Hepatocyte (in vitro differentiated cells): ENCODE measurements at regions not wholly inside any gene's neighbourhood (a gene's known extent, or its start where the extent isn't known, plus 50 kb on each side); places are given as distances from the start of the nearest gene placed in this dataset.

Experiments used
- DNase-seq: peaks from one replicate; pipeline ENCODE4 v3.0.0-alpha.2; 2016; ENCODE audit warnings: low spot score
- H2AFZ ChIP-seq: fragments of 200-600 bp; sonication (generic); 2 replicates; pipeline ENCODE4 v1.6.0; 2016; ENCODE audit warnings: antibody characterized with exemption, mild to moderate bottlenecking
- H3K27ac ChIP-seq: fragments of 200-600 bp; sonication (generic); 2 replicates; pipeline ENCODE4 v1.5.1; 2016; ENCODE audit warnings: mild to moderate bottlenecking
- H3K27me3 ChIP-seq: fragments of 200-600 bp; sonication (generic); 2 replicates; pipeline ENCODE4 v1.6.1; 2016
- H3K36me3 ChIP-seq: fragments of 200-600 bp; sonication (generic); replicated peaks from 2 replicates; pipeline ENCODE4 v1.5.1; 2016; ENCODE audit warnings: low read depth; ENCODE audit not compliant: insufficient read depth
- H3K4me1 ChIP-seq: fragments of 200-600 bp; sonication (generic); 2 replicates; pipeline ENCODE4 v1.5.1; 2016; ENCODE audit warnings: mild to moderate bottlenecking, moderate library complexity; ENCODE audit not compliant: insufficient read depth
- H3K4me2 ChIP-seq: fragments of 200-600 bp; sonication (generic); 2 replicates; pipeline ENCODE4 v1.6.0; 2016
- H3K4me3 ChIP-seq: fragments of 200-600 bp; sonication (generic); 2 replicates; pipeline ENCODE4 v1.5.1; 2016; ENCODE audit warnings: mild to moderate bottlenecking
- H3K79me2 ChIP-seq: fragments of 200-600 bp; sonication (generic); 2 replicates; pipeline ENCODE4 v1.6.0; 2017; ENCODE audit warnings: mild to moderate bottlenecking
- H3K9me2 ChIP-seq: fragments of 200-600 bp; sonication (generic); replicated peaks from 2 replicates; pipeline ENCODE4 v1.6.0; 2017; ENCODE audit warnings: mild to moderate bottlenecking; ENCODE audit not compliant: insufficient read depth
- H3K9me3 ChIP-seq: fragments of 200-600 bp; sonication (generic); 2 replicates; pipeline ENCODE4 v1.5.1; 2016; ENCODE audit warnings: low read depth, mild to moderate bottlenecking
- H4K20me1 ChIP-seq: fragments of 200-600 bp; sonication (generic); 2 replicates; pipeline ENCODE4 v1.6.0; 2016; ENCODE audit warnings: mild to moderate bottlenecking; ENCODE audit not compliant: insufficient read depth, poor library complexity, severe bottlenecking
- CTCF ChIP-seq: fragments of 200-600 bp; sonication (generic); IDR thresholded peaks from 2 replicates; pipeline ENCODE4 v1.5.1; 2016; ENCODE audit warnings: antibody characterized with exemption, mild to moderate bottlenecking; ENCODE audit not compliant: poor library complexity
- EZH2 ChIP-seq: fragments of 200-600 bp; sonication (generic); IDR thresholded peaks from 2 replicates; pipeline ENCODE4 v1.6.1; 2016; ENCODE audit warnings: antibody characterized with exemption, mild to moderate bottlenecking, borderline replicate concordance
- EZH2phosphoT487 ChIP-seq: fragments of 200-600 bp; sonication (generic); IDR thresholded peaks from one replicate; pipeline ENCODE4 v1.6.1; 2018; ENCODE audit warnings: antibody characterized with exemption, mild to moderate bottlenecking, low read depth, moderate library complexity; ENCODE audit not compliant: unreplicated experiment, severe bottlenecking
- WGBS: methylation state at CpG from one replicate; pipeline ENCODE4 v1.1.6; 2016; ENCODE audit warnings: low lambda C conversion rate; ENCODE audit errors: missing lambda C conversion rate; 5-methylcytosine and 5-hydroxymethylcytosine counted together

- Histone ChIP-seq H3K27me3 (no peaks in the 10 kb centered on the region), H4K20me1 (no peaks in the 10 kb centered on the region), H3K27ac (no peak overlapping the region), H2AFZ (no peak overlapping the region), H3K36me3 (no peaks in the 10 kb centered on the region), H3K9me2 (no peaks in the 10 kb centered on the region), H3K4me2 (no peak overlapping the region), H3K4me1 (no peaks in the 10 kb centered on the region), H3K4me3 (no peak overlapping the region), H3K9me3 (no peaks in the 10 kb centered on the region), H3K79me2 (no peaks in the 10 kb centered on the region)
- WGBS = 77% methylated on average over 2 of the region's 2 CpGs
- no peak for TF ChIP-seq CTCF
- TF ChIP-seq EZH2phosphoT487 = no peak
- TF ChIP-seq EZH2 = no peak
- DNase-seq = no peak
Observed at GRCh38 chr4:82140422-82140821, 233.4 kb downstream of the HNRNPD start.

DNA sequence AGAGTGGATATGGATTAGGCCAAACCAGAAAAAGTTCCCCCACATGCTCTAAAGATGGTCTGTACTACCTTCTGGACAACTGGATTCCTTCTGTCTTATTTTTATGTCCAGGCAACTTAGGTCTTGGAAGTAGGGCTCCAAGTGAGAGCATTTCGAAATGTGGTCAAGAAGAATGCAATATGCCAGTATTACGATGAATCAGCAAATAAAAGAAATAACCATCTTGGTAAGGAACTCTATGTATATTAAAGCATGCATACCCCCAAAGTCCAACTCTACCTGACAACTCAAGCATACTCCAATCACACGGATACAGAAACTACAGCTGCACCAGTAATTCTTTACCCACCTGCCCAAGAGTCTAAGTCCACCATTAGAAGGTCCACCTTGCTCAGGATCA, 234.5 kb downstream of the HNRNPD start:
- Histone ChIP-seq H3K9me3 (no peaks in the 10 kb centered on the region), H4K20me1 (no peaks in the 10 kb centered on the region), H3K27me3 (no peaks in the 10 kb centered on the region), H3K4me1 (no peaks in the 10 kb centered on the region), H3K9me2 (no peaks in the 10 kb centered on the region), H3K27ac (no peak overlapping the region), H3K79me2 (no peaks in the 10 kb centered on the region), H2AFZ (no peak overlapping the region), H3K4me3 (no peak overlapping the region), H3K36me3 (no peaks in the 10 kb centered on the region), H3K4me2 (no peak overlapping the region)
- WGBS = 90% methylated on average over 3 of the region's 3 CpGs
- no peak for DNase-seq
- TF ChIP-seq EZH2phosphoT487 (no peak), CTCF (no peak), EZH2 (no peak)

GRCh38 chr4:82138374-82138773, 235.4 kb downstream of the HNRNPD start:
- DNase-seq = no peak
- 87% methylated on average over 4 of the region's 4 CpGs for whole genome bisulfite sequencing
- Histone ChIP-seq H4K20me1 (no peaks in the 10 kb centered on the region), H3K27me3 (no peaks in the 10 kb centered on the region), H3K9me3 (no peaks in the 10 kb centered on the region), H3K4me3 (no peak overlapping the region), H3K36me3 (no peaks in the 10 kb centered on the region), H3K4me1 (no peaks in the 10 kb centered on the region), H3K79me2 (no peaks in the 10 kb centered on the region), H3K9me2 (no peaks in the 10 kb centered on the region), H2AFZ (no peak overlapping the region), H3K27ac (no peak overlapping the region), H3K4me2 (no peak overlapping the region)
- no peak for TF ChIP-seq CTCF
- TF ChIP-seq EZH2phosphoT487 = no peak
- no peak for TF ChIP-seq EZH2
